ENCODE measurements at regions not wholly inside any gene's neighbourhood (a gene's known extent, or its start where the extent isn't known, plus 50 kb on each side); places are given as distances from the start of the nearest gene placed in this dataset.

GRCh38 chr5:81854915-81855314 is 104.0 kb upstream of the SSBP2 start:
- DNase-seq = no peak

- DNase-seq = no peak
Observed at GRCh38 chr5:81854485-81854884, 103.6 kb upstream of the SSBP2 start.

- DNase-seq = no peak
Observed at GRCh38 chr5:81853030-81853357, 102.1 kb upstream of the SSBP2 start.

GRCh38 chr5:81852291-81853029 is 101.6 kb upstream of the SSBP2 start:
- DNase-seq = no peak

GRCh38 chr5:81851481-81852178 is 100.7 kb upstream of the SSBP2 start:
- peak; percentile 84 for DNase-seq

GRCh38 chr5:81850501-81851357 is 99.8 kb upstream of the SSBP2 start:
- no peak for DNase-seq

- no peak for DNase-seq
Observed at GRCh38 chr5:81849770-81850367, 99.0 kb upstream of the SSBP2 start.

- no peak for DNase-seq
Observed at GRCh38 chr5:81848362-81848880, 97.5 kb upstream of the SSBP2 start.

GRCh38 chr5:81846301-81846700 is 95.4 kb upstream of the SSBP2 start:
- DNase-seq = no peak

GRCh38 chr5:81843845-81844244 is 92.9 kb upstream of the SSBP2 start:
- DNase-seq = no peak

GRCh38 chr5:81842795-81843398 is 92.0 kb upstream of the SSBP2 start:
- no peak for DNase-seq

GRCh38 chr5:81839034-81839433 is 88.1 kb upstream of the SSBP2 start:
- DNase-seq = no peak

- no peak for DNase-seq
Observed at GRCh38 chr5:81838307-81838906, 87.5 kb upstream of the SSBP2 start.

- no peak for DNase-seq
Observed at GRCh38 chr5:81837667-81838306, 86.9 kb upstream of the SSBP2 start.

- DNase-seq = no peak
Observed at GRCh38 chr5:81835814-81836367, 85.0 kb upstream of the SSBP2 start.

- DNase-seq = no peak
Observed at GRCh38 chr5:81834021-81834660, 83.2 kb upstream of the SSBP2 start.

- DNase-seq = no peak
Observed at GRCh38 chr5:81830596-81830995, 79.7 kb upstream of the SSBP2 start.

- no peak for DNase-seq
Observed at GRCh38 chr5:81829242-81829641, 78.3 kb upstream of the SSBP2 start.

- DNase-seq = no peak
Observed at GRCh38 chr5:81827500-81827899, 76.6 kb upstream of the SSBP2 start.

GRCh38 chr5:81826128-81826527 is 75.2 kb upstream of the SSBP2 start:
- DNase-seq = no peak

GRCh38 chr5:81825237-81825636 is 74.3 kb upstream of the SSBP2 start:
- no peak for DNase-seq
